ENCODE measurements at regions not wholly inside any gene's neighbourhood (a gene's known extent, or its start where the extent isn't known, plus 50 kb on each side); places are given as distances from the start of the nearest gene placed in this dataset.
"Not testable (repeated sequence)": the region's sequence is repeated elsewhere in the genome, so short reads cannot be mapped to it uniquely, and the experiment has no call there.

- DNase-seq (ENCODE audit: low read depth), result no peak
Observed at GRCh38 chr12:92272061-92272964, 126.7 kb upstream of the BTG1 start.

GRCh38 chr12:92271341-92271740, 125.7 kb upstream of the BTG1 start:
- DNase-seq (ENCODE audit: low read depth), result no peak

GRCh38 chr12:92270521-92270920, 124.9 kb upstream of the BTG1 start:
- no peak for DNase-seq (ENCODE audit: low read depth)

- no peak for DNase-seq (ENCODE audit: low read depth)
Observed at GRCh38 chr12:92268946-92269345, 123.3 kb upstream of the BTG1 start.

GRCh38 chr12:92261692-92262091, 116.0 kb upstream of the BTG1 start:
- DNase-seq (ENCODE audit: low read depth), result no peak

- DNase-seq (ENCODE audit: low read depth), result no peak
Observed at GRCh38 chr12:92261071-92261470, 115.4 kb upstream of the BTG1 start.

- DNase-seq (ENCODE audit: low read depth), result no peak
Observed at GRCh38 chr12:92259696-92260251, 114.1 kb upstream of the BTG1 start.

- no peak for DNase-seq (ENCODE audit: low read depth)
Observed at GRCh38 chr12:92259291-92259690, 113.6 kb upstream of the BTG1 start.

- DNase-seq (ENCODE audit: low read depth), result no peak
Observed at GRCh38 chr12:92257261-92257660, 111.6 kb upstream of the BTG1 start.

GRCh38 chr12:92255741-92256140, 110.1 kb upstream of the BTG1 start:
- DNase-seq (ENCODE audit: low read depth), result no peak

GRCh38 chr12:92253301-92253700, 107.7 kb upstream of the BTG1 start:
- no peak for DNase-seq (ENCODE audit: low read depth)

- DNase-seq (ENCODE audit: low read depth), result no peak
Observed at GRCh38 chr12:92248977-92249376, 103.3 kb upstream of the BTG1 start.

- peak; percentile 75 for DNase-seq (ENCODE audit: low read depth)
Observed at GRCh38 chr12:92244036-92244435, 98.4 kb upstream of the BTG1 start.

GRCh38 chr12:92242907-92243306, 97.3 kb upstream of the BTG1 start:
- no peak for DNase-seq (ENCODE audit: low read depth)

GRCh38 chr12:92237762-92238523, 92.3 kb upstream of the BTG1 start:
- no peak for DNase-seq (ENCODE audit: low read depth)

- DNase-seq (ENCODE audit: low read depth), result no peak
Observed at GRCh38 chr12:92237262-92237661, 91.6 kb upstream of the BTG1 start.

GRCh38 chr12:92235703-92236472, 90.2 kb upstream of the BTG1 start:
- DNase-seq (ENCODE audit: low read depth), result no peak

- DNase-seq (ENCODE audit: low read depth), result no peak
Observed at GRCh38 chr12:92234533-92234932, 88.9 kb upstream of the BTG1 start.

GRCh38 chr12:92233346-92234015, 87.8 kb upstream of the BTG1 start:
- no peak for DNase-seq (ENCODE audit: low read depth)

- not testable (repeated sequence) for DNase-seq (ENCODE audit: low read depth)
Observed at GRCh38 chr12:92232371-92232932, 86.8 kb upstream of the BTG1 start.

GRCh38 chr12:92231945-92232344, 86.3 kb upstream of the BTG1 start:
- DNase-seq (ENCODE audit: low read depth), result peak; percentile 44

All from forelimb muscle (tissue), 1 donor.